Epithelial cell of prostate (primary cell): ENCODE measurements at regions not wholly inside any gene's neighbourhood (a gene's known extent, or its start where the extent isn't known, plus 50 kb on each side); places are given as distances from the start of the nearest gene placed in this dataset.

ENCODE experiments used
- DNase-seq: peaks from one replicate; pipeline ENCODE4 v3.0.0-alpha.2; 2011; ENCODE audit warnings: low read depth, low spot score
- H3K27ac ChIP-seq: fragments of 450-650 bp; 2 replicates; pipeline ENCODE4 v1.5.1; 2017; ENCODE audit warnings: mild to moderate bottlenecking

- DNase-seq, result no peak
- H3K27ac ChIP-seq, result peak overlapping the region; percentile 58
Measured at GRCh38 chr2:180747728-180748127, 232.7 kb upstream of the UBE2E3 start.

GRCh38 chr2:180743401-180743800, 237.0 kb upstream of the UBE2E3 start:
- peak overlapping the region; percentile 82 for H3K27ac ChIP-seq
- no peak for DNase-seq

- DNase-seq, result peak; percentile 40
- peak overlapping the region; percentile 82 for H3K27ac ChIP-seq
Measured at GRCh38 chr2:180742801-180743200, 237.6 kb upstream of the UBE2E3 start.

GRCh38 chr2:180739070-180739469, 241.3 kb upstream of the UBE2E3 start:
- H3K27ac ChIP-seq, result no peak overlapping the region
- no peak for DNase-seq

GRCh38 chr2:180735799-180736198, 244.6 kb upstream of the UBE2E3 start:
- DNase-seq, result no peak
- no peak overlapping the region for H3K27ac ChIP-seq

GRCh38 chr2:180734382-180734781, 246.0 kb upstream of the UBE2E3 start:
- H3K27ac ChIP-seq, result no peak overlapping the region
- no peak for DNase-seq

GRCh38 chr2:180733330-180733729, 247.1 kb upstream of the UBE2E3 start:
- no peak for DNase-seq
- no peak overlapping the region for H3K27ac ChIP-seq

- no peak for DNase-seq
- H3K27ac ChIP-seq, result no peak overlapping the region
Measured at GRCh38 chr2:180732337-180732736, 248.1 kb upstream of the UBE2E3 start.

GRCh38 chr2:180730976-180731375, 249.4 kb upstream of the UBE2E3 start:
- DNase-seq, result peak; percentile 12
- H3K27ac ChIP-seq, result peak overlapping the region; percentile 27

GRCh38 chr2:180728928-180729559, 251.4 kb upstream of the UBE2E3 start:
- peak overlapping the region; percentile 50 for H3K27ac ChIP-seq
- DNase-seq, result peak; percentile 55

- no peak overlapping the region for H3K27ac ChIP-seq
- DNase-seq, result no peak
Measured at GRCh38 chr2:180723712-180724111, 256.7 kb upstream of the UBE2E3 start.

GRCh38 chr2:180722551-180723239, 257.7 kb upstream of the UBE2E3 start:
- no peak for DNase-seq
- no peak overlapping the region for H3K27ac ChIP-seq

GRCh38 chr2:180720829-180721228, 259.6 kb upstream of the UBE2E3 start:
- DNase-seq, result no peak
- no peak overlapping the region for H3K27ac ChIP-seq

GRCh38 chr2:180717588-180717987, 262.8 kb upstream of the UBE2E3 start:
- H3K27ac ChIP-seq, result no peak overlapping the region
- no peak for DNase-seq

- no peak for DNase-seq
- H3K27ac ChIP-seq, result no peak overlapping the region
Measured at GRCh38 chr2:180716186-180717180, 263.9 kb upstream of the UBE2E3 start.

- DNase-seq, result no peak
- no peak overlapping the region for H3K27ac ChIP-seq
Measured at GRCh38 chr2:180715044-180715443, 265.4 kb upstream of the UBE2E3 start.

GRCh38 chr2:180709392-180710145, 270.8 kb upstream of the UBE2E3 start:
- no peak for DNase-seq
- no peak overlapping the region for H3K27ac ChIP-seq

GRCh38 chr2:180707884-180708205, 272.6 kb upstream of the UBE2E3 start:
- peak; percentile 93 for DNase-seq
- peak overlapping the region; percentile 19 for H3K27ac ChIP-seq

GRCh38 chr2:180707175-180707883, 273.1 kb upstream of the UBE2E3 start:
- DNase-seq, result no peak
- no peak overlapping the region for H3K27ac ChIP-seq

GRCh38 chr2:180706694-180707093, 273.7 kb upstream of the UBE2E3 start:
- DNase-seq, result no peak
- H3K27ac ChIP-seq, result no peak overlapping the region
